Sigmoid colon (tissue), 6 donors: ENCODE measurements at regions not wholly inside any gene's neighbourhood (a gene's known extent, or its start where the extent isn't known, plus 50 kb on each side); places are given as distances from the start of the nearest gene placed in this dataset.

Experiments used
- DNase-seq: peaks from one replicate; pipeline ENCODE4 v3.0.0-alpha.2; 2019
- H3K27ac ChIP-seq, 4 donors: fragments of 200-600 bp; sonication (generic); one replicate each; pipeline ENCODE4 v1.5.1; 2016 to 2019; ENCODE audit warnings: mild to moderate bottlenecking in 1 of 4
- H3K27me3 ChIP-seq, 3 donors: fragments of 200-600 bp; sonication (generic); one replicate each; pipeline ENCODE4 v1.5.1; 2019; ENCODE audit warnings: mild to moderate bottlenecking in 1 of 3
- H3K36me3 ChIP-seq, 4 donors: fragments of 200-600 bp; sonication (generic); one replicate each; pipeline ENCODE4 v1.5.1; 2016 to 2019
- H3K4me1 ChIP-seq, 4 donors: fragments of 200-600 bp; sonication (generic); one replicate each; pipeline ENCODE4 v1.5.1; 2017 to 2019
- H3K4me3 ChIP-seq, 4 donors: fragments of 200-600 bp; sonication (generic); one replicate each; pipeline ENCODE4 v1.5.1; 2017 to 2019; ENCODE audit warnings: mild to moderate bottlenecking in 2 of 4, moderate library complexity in 1 of 4
- H3K9me3 ChIP-seq, 4 donors: fragments of 200-600 bp in 3 of 4; sonication (generic) in 3 of 4; one replicate each; pipeline versions ENCODE4 v1.5.1 to v1.6.1; 2013 to 2019
- EP300 ChIP-seq, 4 donors: sonication (generic); formaldehyde crosslinking; IDR thresholded peaks; one replicate each; pipeline ENCODE4 v1.6.1; 2017; ENCODE audit warnings: antibody characterized with exemption in 4 of 4
- POLR2A ChIP-seq, 2 donors: fragments of 450-650 bp; IDR thresholded peaks; one replicate each; pipeline ENCODE4 v1.6.1; 2016; ENCODE audit warnings: antibody characterized with exemption in 2 of 2, mild to moderate bottlenecking in 2 of 2, moderate library complexity in 2 of 2
- POLR2AphosphoS5 ChIP-seq, 4 donors: sonication (generic); formaldehyde crosslinking; IDR thresholded peaks; one replicate each; pipeline ENCODE4 v1.6.1; 2017; ENCODE audit warnings: antibody characterized with exemption in 4 of 4
- WGBS, 2 donors: extraction: QIAGEN DNeasy Blood & Tissue Kit; methylation state at CpG; one replicate each; pipeline ENCODE4 v1.1.7; 2013; 5-methylcytosine and 5-hydroxymethylcytosine counted together
- intact Hi-C: fragments of 100-400 bp; cut with DNase I; formaldehyde crosslinking; loops from one replicate; pipeline ENCODE4 v1.15.1; 2023
- TF ChIP-seq, protein P1 (sequence below), 4 experiments: fragments of 450-650 bp in 3 of 4; fragments of 200-600 bp in 1 of 4; IDR thresholded peaks; one replicate each; pipeline ENCODE4 v1.5.1; 2016 to 2019; ENCODE audit warnings: antibody characterized with exemption in 4 of 4, mild to moderate bottlenecking in 3 of 4, moderate library complexity in 2 of 4
- donor health status: healthy with polysubstance abuse.
- donor health status: healthy.

DNA sequence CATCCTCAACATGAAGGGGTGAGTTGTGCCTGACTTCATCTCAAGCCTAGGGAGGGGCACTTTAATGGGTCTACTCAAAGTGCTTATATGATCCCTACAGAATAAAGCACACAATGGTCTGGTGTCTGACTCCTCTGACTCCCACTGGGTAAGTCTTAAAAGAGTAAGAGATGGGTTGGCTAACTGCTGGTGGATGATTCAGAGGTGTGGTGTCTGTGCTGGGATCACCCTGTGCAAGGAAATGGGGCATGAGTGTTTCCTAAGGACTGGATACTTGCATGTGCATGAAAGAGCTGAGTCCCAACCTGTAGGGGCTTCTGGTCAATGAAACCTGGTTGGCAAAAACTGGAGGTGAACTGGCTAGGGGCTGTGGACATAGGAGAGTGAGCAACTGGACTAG lies 158.8 kb downstream of the IL20RB start:
- Histone ChIP-seq H3K27ac (no peak overlapping the region), H3K4me1 (no peaks in the 10 kb centered on the region), H3K36me3 (no peaks in the 10 kb centered on the region), H3K4me3 (no peak overlapping the region), H3K27me3 (no peaks in the 10 kb centered on the region), H3K9me3 (no peaks in the 10 kb centered on the region)
- no peak for TF ChIP-seq EP300 (IDR thresholded peaks at IDR 0.05)
- intact Hi-C loops: no loop called here
- no peak for DNase-seq

DNA sequence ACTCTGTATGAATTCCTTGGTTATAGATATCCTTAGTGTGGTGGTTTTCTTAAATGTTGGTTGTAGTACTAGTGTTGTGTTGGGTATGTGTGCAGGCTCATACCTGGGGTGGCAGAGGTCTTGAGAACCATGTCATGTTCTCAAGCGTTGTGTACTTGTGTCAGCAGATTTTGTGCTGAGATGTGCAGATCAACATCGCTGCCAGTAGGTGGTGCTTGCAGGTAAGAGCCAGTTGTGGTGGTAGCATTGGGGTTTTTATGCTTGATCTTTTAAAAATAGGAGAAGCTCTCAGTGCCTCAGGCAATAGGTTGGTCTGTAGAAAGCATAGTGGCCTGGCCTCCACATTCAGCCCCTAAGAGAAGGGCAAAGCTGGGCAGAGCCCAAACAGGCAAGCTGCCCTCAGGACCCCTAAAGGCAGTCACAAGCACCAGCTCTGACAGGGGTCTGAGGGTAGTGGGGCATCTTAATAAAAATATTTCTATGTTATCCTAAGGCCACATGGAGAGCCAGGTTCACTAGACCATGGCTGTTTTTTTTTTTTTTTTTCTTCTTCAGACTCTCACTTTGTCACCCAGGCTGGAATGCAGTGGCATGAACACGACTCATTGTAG lies 164.0 kb downstream of the IL20RB start:
- TF ChIP-seq POLR2AphosphoS5 (IDR thresholded peaks at IDR 0.05) (no peak), POLR2A (IDR thresholded peaks at IDR 0.05) (no peak)
- TF ChIP-seq, protein P1, sequence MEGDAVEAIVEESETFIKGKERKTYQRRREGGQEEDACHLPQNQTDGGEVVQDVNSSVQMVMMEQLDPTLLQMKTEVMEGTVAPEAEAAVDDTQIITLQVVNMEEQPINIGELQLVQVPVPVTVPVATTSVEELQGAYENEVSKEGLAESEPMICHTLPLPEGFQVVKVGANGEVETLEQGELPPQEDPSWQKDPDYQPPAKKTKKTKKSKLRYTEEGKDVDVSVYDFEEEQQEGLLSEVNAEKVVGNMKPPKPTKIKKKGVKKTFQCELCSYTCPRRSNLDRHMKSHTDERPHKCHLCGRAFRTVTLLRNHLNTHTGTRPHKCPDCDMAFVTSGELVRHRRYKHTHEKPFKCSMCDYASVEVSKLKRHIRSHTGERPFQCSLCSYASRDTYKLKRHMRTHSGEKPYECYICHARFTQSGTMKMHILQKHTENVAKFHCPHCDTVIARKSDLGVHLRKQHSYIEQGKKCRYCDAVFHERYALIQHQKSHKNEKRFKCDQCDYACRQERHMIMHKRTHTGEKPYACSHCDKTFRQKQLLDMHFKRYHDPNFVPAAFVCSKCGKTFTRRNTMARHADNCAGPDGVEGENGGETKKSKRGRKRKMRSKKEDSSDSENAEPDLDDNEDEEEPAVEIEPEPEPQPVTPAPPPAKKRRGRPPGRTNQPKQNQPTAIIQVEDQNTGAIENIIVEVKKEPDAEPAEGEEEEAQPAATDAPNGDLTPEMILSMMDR (IDR thresholded peaks at IDR 0.05): peak in 2 of 4 experiments; percentile 48 to 50
- DNase-seq: no peak
- Histone ChIP-seq H3K27ac (no peak overlapping the region), H3K9me3 (no peaks in the 10 kb centered on the region), H3K4me3 (no peak overlapping the region), H3K36me3 (no peaks in the 10 kb centered on the region), H3K4me1 (no peaks in the 10 kb centered on the region), H3K27me3 (no peaks in the 10 kb centered on the region)
- intact Hi-C loops: no loop called here
- 35 to 41% methylated on average over 3 of the region's 3 CpGs for WGBS, 2 donors

DNA sequence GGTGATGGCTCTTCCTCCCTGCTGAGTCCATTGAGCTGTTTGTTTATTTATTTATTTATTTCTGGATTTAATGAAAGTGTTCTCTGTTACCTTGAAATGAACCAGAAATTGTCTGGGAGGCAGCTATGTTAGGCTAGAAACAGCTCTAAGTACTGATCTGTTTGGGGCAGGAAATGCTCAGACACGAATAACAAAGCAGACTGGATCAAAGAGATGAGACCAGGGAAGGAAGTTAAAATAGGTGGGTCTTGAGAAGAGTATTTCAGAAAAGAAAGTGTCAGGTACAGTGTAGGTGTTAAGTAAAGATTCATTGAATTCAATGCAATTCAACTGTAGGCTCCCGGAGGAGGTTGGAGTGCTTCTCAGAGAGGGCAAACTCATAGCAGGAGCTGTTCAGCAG lies 173.3 kb downstream of the IL20RB start:
- no peak overlapping the region for H3K27ac ChIP-seq
- intact Hi-C loops: no loop called here
- no peaks in the 10 kb centered on the region for H3K9me3 ChIP-seq
- H3K27me3 ChIP-seq: no peaks in the 10 kb centered on the region
- H3K4me3 ChIP-seq: no peak overlapping the region
- TF ChIP-seq, protein P1 (IDR thresholded peaks at IDR 0.05): no peak
- TF ChIP-seq EP300 (IDR thresholded peaks at IDR 0.05): no peak
- TF ChIP-seq POLR2AphosphoS5 (IDR thresholded peaks at IDR 0.05): no peak
- TF ChIP-seq POLR2A (IDR thresholded peaks at IDR 0.05): no peak
- 44 to 66% methylated on average over 2 of the region's 2 CpGs for WGBS, 2 donors
- H3K4me1 ChIP-seq: no peaks in the 10 kb centered on the region
- DNase-seq: no peak
- no peaks in the 10 kb centered on the region for H3K36me3 ChIP-seq

DNA sequence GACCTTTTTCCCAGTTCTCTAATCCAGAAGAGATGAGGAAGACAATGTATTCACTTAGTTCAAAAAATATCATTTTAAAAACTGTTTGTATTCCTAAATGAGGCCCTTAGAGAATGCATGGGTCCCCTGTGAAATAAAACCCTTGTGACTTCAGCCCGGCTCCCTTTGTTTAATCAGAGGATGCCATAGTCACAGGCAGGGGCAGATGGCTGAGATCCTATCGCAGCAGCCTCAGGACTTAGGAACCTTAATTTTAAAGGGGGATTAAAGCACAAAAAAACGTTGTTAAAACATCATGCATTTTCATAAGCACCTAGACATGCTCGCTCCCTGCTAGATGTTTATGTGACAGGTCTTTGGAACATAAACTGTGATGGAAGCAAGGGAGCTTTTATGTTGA lies 176.6 kb downstream of the IL20RB start:
- no peak for DNase-seq
- H3K9me3 ChIP-seq: no peaks in the 10 kb centered on the region
- H3K27me3 ChIP-seq: no peaks in the 10 kb centered on the region
- no peak for TF ChIP-seq POLR2A (IDR thresholded peaks at IDR 0.05)
- TF ChIP-seq EP300 (IDR thresholded peaks at IDR 0.05): no peak
- TF ChIP-seq, protein P1 (IDR thresholded peaks at IDR 0.05): no peak
- TF ChIP-seq POLR2AphosphoS5 (IDR thresholded peaks at IDR 0.05): no peak
- intact Hi-C loops: no loop called here
- WGBS, 2 donors: 41 to 49% methylated on average over 4 of the region's 4 CpGs
- no peaks in the 10 kb centered on the region for H3K36me3 ChIP-seq
- no peaks in the 10 kb centered on the region for H3K4me1 ChIP-seq
- no peak overlapping the region for H3K4me3 ChIP-seq
- H3K27ac ChIP-seq: no peak overlapping the region

DNA sequence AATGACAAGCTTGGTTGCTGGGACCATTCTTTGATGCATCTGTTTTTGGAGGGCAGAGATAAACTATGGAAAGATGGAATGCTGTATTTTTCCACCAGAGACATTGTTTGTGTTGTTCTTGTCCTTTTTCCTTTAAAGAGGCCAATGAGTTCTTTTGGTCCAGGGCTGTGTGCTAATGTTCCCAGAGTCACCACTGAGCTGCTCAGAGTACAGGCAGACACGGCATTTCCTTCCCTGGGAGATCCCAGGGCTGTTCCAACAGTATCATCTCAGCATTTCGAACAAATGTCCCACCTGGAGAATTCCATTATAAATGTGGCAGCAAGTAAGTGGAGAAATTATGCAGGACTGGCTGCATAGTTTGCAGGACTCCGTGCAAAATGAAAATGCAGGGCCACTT lies 190.6 kb downstream of the IL20RB start:
- WGBS, 2 donors: 50 to 65% methylated on average over 3 of the region's 3 CpGs
- intact Hi-C loops: no loop called here
- H3K36me3 ChIP-seq: no peaks in the 10 kb centered on the region
- no peaks in the 10 kb centered on the region for H3K4me1 ChIP-seq
- no peak for DNase-seq
- H3K27me3 ChIP-seq: no peaks in the 10 kb centered on the region
- no peak overlapping the region for H3K4me3 ChIP-seq
- H3K9me3 ChIP-seq: no peaks in the 10 kb centered on the region
- TF ChIP-seq POLR2A (IDR thresholded peaks at IDR 0.05) (no peak), POLR2AphosphoS5 (IDR thresholded peaks at IDR 0.05) (no peak), EP300 (IDR thresholded peaks at IDR 0.05) (no peak)
- TF ChIP-seq, protein P1 (IDR thresholded peaks at IDR 0.05): no peak
- no peak overlapping the region for H3K27ac ChIP-seq
